ENCODE measurements at regions not wholly inside any gene's neighbourhood (a gene's known extent, or its start where the extent isn't known, plus 50 kb on each side); places are given as distances from the start of the nearest gene placed in this dataset.

- peaks cover 0 to 13% (median 0%) of the 10 kb centered on the region in 4 donors for H3K9me3 ChIP-seq
- no peaks in the 10 kb centered on the region for H3K4me1 ChIP-seq
- WGBS, 2 donors = 68% methylated on average over 9 of the region's 9 CpGs
- TF ChIP-seq EP300 (IDR thresholded peaks at IDR 0.05) (no peak), POLR2A (IDR thresholded peaks at IDR 0.05) (no peak)
- H3K36me3 ChIP-seq = no peaks in the 10 kb centered on the region
- no peak overlapping the region for H3K4me3 ChIP-seq
- no peaks in the 10 kb centered on the region for H3K27me3 ChIP-seq
- no peak for DNase-seq (ENCODE audit: low spot score in 2 of 2)
- no peak overlapping the region for H3K27ac ChIP-seq
Measured at GRCh38 chr6:11298651-11299420, 66.4 kb upstream of the NEDD9 start.

- Histone ChIP-seq H3K27ac (no peak overlapping the region), H3K27me3 (no peaks in the 10 kb centered on the region), H3K4me3 (no peak overlapping the region), H3K4me1 (no peaks in the 10 kb centered on the region), H3K36me3 (no peaks in the 10 kb centered on the region), H3K9me3 (peaks cover 0 to 13% (median 0%) of the 10 kb centered on the region in 4 donors)
- no peak for DNase-seq (ENCODE audit: low spot score in 2 of 2)
- TF ChIP-seq CTCF (IDR thresholded peaks at IDR 0.05) (no peak), POLR2A (IDR thresholded peaks at IDR 0.05) (no peak), EP300 (IDR thresholded peaks at IDR 0.05) (no peak)
- WGBS, 2 donors = 67 to 81% methylated on average over 1 of the region's 1 CpG
Measured at GRCh38 chr6:11297376-11297729, 64.9 kb upstream of the NEDD9 start.

- Histone ChIP-seq H3K36me3 (no peaks in the 10 kb centered on the region), H3K27me3 (no peaks in the 10 kb centered on the region), H3K27ac (no peak overlapping the region), H3K9me3 (peaks cover 0 to 13% (median 0%) of the 10 kb centered on the region in 4 donors), H3K4me3 (no peak overlapping the region), H3K4me1 (no peaks in the 10 kb centered on the region)
- 86 to 92% methylated on average over 11 of the region's 11 CpGs for WGBS, 2 donors
- no peak for TF ChIP-seq EP300 (IDR thresholded peaks at IDR 0.05)
- TF ChIP-seq POLR2A (IDR thresholded peaks at IDR 0.05) = no peak
- TF ChIP-seq CTCF (IDR thresholded peaks at IDR 0.05) = no peak
- no peak for DNase-seq (ENCODE audit: low spot score in 2 of 2)
Measured at GRCh38 chr6:11296449-11297375, 64.2 kb upstream of the NEDD9 start.

- H3K27me3 ChIP-seq = no peaks in the 10 kb centered on the region
- no peak for TF ChIP-seq CTCF (IDR thresholded peaks at IDR 0.05)
- TF ChIP-seq POLR2A (IDR thresholded peaks at IDR 0.05) = no peak
- no peak for TF ChIP-seq EP300 (IDR thresholded peaks at IDR 0.05)
- no peak overlapping the region for H3K4me3 ChIP-seq
- H3K27ac ChIP-seq = no peak overlapping the region
- H3K4me1 ChIP-seq = no peaks in the 10 kb centered on the region
- H3K36me3 ChIP-seq = no peaks in the 10 kb centered on the region
- no peak for DNase-seq (ENCODE audit: low spot score in 2 of 2)
- WGBS, 2 donors = 97 to 100% methylated on average over 2 of the region's 2 CpGs
- H3K9me3 ChIP-seq = peaks cover 0 to 10% (median 0%) of the 10 kb centered on the region in 4 donors
Measured at GRCh38 chr6:11295969-11296368, 63.5 kb upstream of the NEDD9 start.

GRCh38 chr6:11294228-11294627, 61.8 kb upstream of the NEDD9 start:
- no peak for TF ChIP-seq EP300 (IDR thresholded peaks at IDR 0.05)
- no peak for TF ChIP-seq CTCF (IDR thresholded peaks at IDR 0.05)
- no peak for TF ChIP-seq POLR2A (IDR thresholded peaks at IDR 0.05)
- Histone ChIP-seq H3K4me1 (no peaks in the 10 kb centered on the region), H3K27ac (no peak overlapping the region), H3K27me3 (no peaks in the 10 kb centered on the region), H3K36me3 (no peaks in the 10 kb centered on the region), H3K4me3 (no peak overlapping the region), H3K9me3 (peaks cover 0 to 7% (median 0%) of the 10 kb centered on the region in 4 donors)
- DNase-seq (ENCODE audit: low spot score in 2 of 2) = no peak
- whole genome bisulfite sequencing, 2 donors = 78 to 80% methylated on average over 3 of the region's 3 CpGs
